ENCODE measurements at regions not wholly inside any gene's neighbourhood (a gene's known extent, or its start where the extent isn't known, plus 50 kb on each side); places are given as distances from the start of the nearest gene placed in this dataset.

- no peak for DNase-seq
Observed at GRCh38 chr7:27466703-27467102, 196.0 kb downstream of the HIBADH start.

DNA sequence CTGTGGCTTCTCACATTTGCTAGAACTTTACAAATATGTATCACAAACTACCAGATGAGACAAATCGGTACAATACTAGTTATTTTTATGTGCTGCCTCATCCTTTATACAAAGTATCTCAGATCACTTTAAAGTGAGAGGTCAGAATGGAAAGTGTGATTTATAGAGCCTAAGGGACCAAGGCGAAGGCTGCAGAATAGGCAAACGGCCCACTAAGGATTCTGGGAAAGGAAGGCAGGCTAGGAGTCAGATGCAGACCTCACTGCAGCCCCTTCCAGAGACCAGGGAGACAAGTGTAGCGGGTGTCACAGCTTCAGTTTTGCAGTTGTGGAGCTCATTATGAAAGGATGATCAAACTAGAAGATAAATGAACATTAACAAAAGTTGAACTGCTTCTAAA is 190.6 kb downstream of the HIBADH start:
- DNase-seq: no peak

Data from CD4-positive, alpha-beta T cell treated with Interleukin-10 for 1 hour (primary cell).